ENCODE measurements at regions not wholly inside any gene's neighbourhood (a gene's known extent, or its start where the extent isn't known, plus 50 kb on each side); places are given as distances from the start of the nearest gene placed in this dataset.
"Not testable (repeated sequence)": the region's sequence is repeated elsewhere in the genome, so short reads cannot be mapped to it uniquely, and the experiment has no call there.

DNA sequence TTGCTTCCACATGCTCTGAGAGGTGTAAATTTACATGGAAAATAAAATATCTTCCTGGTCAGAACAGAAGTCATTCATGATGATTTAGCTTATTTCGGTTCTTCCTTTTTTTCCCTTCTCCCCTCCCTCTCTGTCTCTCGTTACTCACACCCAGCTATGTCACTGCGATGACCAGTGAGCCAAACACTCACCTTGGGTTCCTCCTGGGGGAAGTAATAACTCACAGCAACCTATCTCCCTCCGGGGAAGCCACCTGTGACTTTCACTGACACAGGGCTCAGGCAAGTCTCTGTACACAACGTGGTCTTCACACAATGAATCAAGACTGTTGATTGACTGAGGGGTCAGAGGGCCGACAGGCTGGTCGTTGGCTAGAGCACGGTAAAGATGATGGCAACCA lies 135.3 kb upstream of the VANGL1 start:
- Histone ChIP-seq H3K23ac (ENCODE audit: low read length in 2 of 2) (no peak overlapping the region), H2AFZ (ENCODE audit: low read depth, low read length) (no peak overlapping the region), H3K14ac (ENCODE audit: low read length in 2 of 2) (no peak overlapping the region), H2BK5ac (ENCODE audit: low read depth, low read length, poor library complexity, severe bottlenecking) (no peak overlapping the region), H3K9me3 (ENCODE audit: control insufficient read depth, low read length) (no peaks in the 10 kb centered on the region), H3K36me3 (ENCODE audit: control insufficient read depth in 1 of 2, insufficient read depth in 2 of 2, low read depth in 1 of 2, low read length in 2 of 2) (no peaks in the 10 kb centered on the region), H3K4me3 (ENCODE audit: insufficient read depth in 1 of 2, low read depth in 1 of 2, low read length in 2 of 2) (no peak overlapping the region), H3K9ac (ENCODE audit: low read length) (no peak overlapping the region), H3K4ac (ENCODE audit: low read depth in 1 of 2, low read length in 2 of 2) (no peak overlapping the region), H3K79me1 (replicated peaks; ENCODE audit: low read length, poor library complexity, severe bottlenecking) (no peaks in the 10 kb centered on the region), H3K18ac (ENCODE audit: low read depth in 1 of 2, low read length in 2 of 2) (no peak overlapping the region), H2AK5ac (ENCODE audit: low read length, severe bottlenecking) (peak overlapping the region; percentile 35), H4K91ac (ENCODE audit: low read length) (no peak overlapping the region), H3K4me1 (ENCODE audit: control insufficient read depth, insufficient read depth, low read depth, low read length) (peaks cover 5% of the 10 kb centered on the region), H2BK15ac (ENCODE audit: low read depth, poor library complexity, severe bottlenecking) (no peak overlapping the region), H3K27me3 (ENCODE audit: control insufficient read depth in 1 of 2, insufficient read depth in 1 of 2, low read length in 2 of 2) (no peaks in the 10 kb centered on the region), H2BK12ac (ENCODE audit: low read length in 2 of 2) (no peak overlapping the region), H2BK120ac (ENCODE audit: low read depth, low read length) (no peak overlapping the region), H3K27ac (ENCODE audit: low read length, poor library complexity, severe bottlenecking) (no peak overlapping the region), H3K4me2 (ENCODE audit: low read length, poor library complexity, severe bottlenecking) (no peak overlapping the region), H4K8ac (ENCODE audit: low read length) (no peak overlapping the region)
- WGBS = 58% methylated on average over 8 of the region's 8 CpGs
- no peak for DNase-seq

- Histone ChIP-seq H2BK15ac (ENCODE audit: low read depth, poor library complexity, severe bottlenecking) (no peak overlapping the region), H2BK5ac (ENCODE audit: low read depth, low read length, poor library complexity, severe bottlenecking) (no peak overlapping the region), H3K9ac (ENCODE audit: low read length) (no peak overlapping the region), H3K4me1 (ENCODE audit: control insufficient read depth, insufficient read depth, low read depth, low read length) (peaks cover 5% of the 10 kb centered on the region), H4K91ac (ENCODE audit: low read length) (no peak overlapping the region), H3K4me2 (ENCODE audit: low read length, poor library complexity, severe bottlenecking) (no peak overlapping the region), H3K4me3 (ENCODE audit: insufficient read depth in 1 of 2, low read depth in 1 of 2, low read length in 2 of 2) (no peak overlapping the region), H2BK120ac (ENCODE audit: low read depth, low read length) (no peak overlapping the region), H3K9me3 (ENCODE audit: control insufficient read depth, low read length) (no peaks in the 10 kb centered on the region), H3K18ac (ENCODE audit: low read depth in 1 of 2, low read length in 2 of 2) (no peak overlapping the region), H2BK12ac (ENCODE audit: low read length in 2 of 2) (no peak overlapping the region), H4K8ac (ENCODE audit: low read length) (no peak overlapping the region), H3K27ac (ENCODE audit: low read length, poor library complexity, severe bottlenecking) (no peak overlapping the region), H3K27me3 (ENCODE audit: control insufficient read depth in 1 of 2, insufficient read depth in 1 of 2, low read length in 2 of 2) (no peaks in the 10 kb centered on the region), H3K14ac (ENCODE audit: low read length in 2 of 2) (no peak overlapping the region), H2AFZ (ENCODE audit: low read depth, low read length) (no peak overlapping the region), H3K23ac (ENCODE audit: low read length in 2 of 2) (no peak overlapping the region), H3K36me3 (ENCODE audit: control insufficient read depth in 1 of 2, insufficient read depth in 2 of 2, low read depth in 1 of 2, low read length in 2 of 2) (no peaks in the 10 kb centered on the region), H3K4ac (ENCODE audit: low read depth in 1 of 2, low read length in 2 of 2) (no peak overlapping the region), H2AK5ac (ENCODE audit: low read length, severe bottlenecking) (no peak overlapping the region), H3K79me1 (replicated peaks; ENCODE audit: low read length, poor library complexity, severe bottlenecking) (no peaks in the 10 kb centered on the region)
- no peak for DNase-seq
Observed at GRCh38 chr1:115505148-115505571, 136.6 kb upstream of the VANGL1 start.

DNA sequence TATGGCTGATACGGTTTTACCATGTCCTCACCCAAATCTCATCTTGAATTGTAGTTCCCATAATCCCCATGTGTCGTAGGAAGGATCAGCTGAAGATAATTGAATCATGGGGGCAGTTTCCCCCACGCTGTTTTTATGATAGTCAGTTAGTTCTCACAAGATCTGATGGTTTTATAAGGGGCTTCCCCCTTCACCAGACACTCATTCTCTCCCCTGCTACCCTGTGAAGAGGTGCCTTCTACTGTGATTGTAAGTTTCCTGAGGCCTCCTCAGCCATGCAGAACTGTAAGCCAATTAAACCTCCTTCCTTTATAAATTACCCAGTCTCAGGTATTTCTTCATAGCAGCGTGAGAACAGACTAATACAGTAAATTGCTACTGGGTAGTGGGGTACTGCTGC lies 139.6 kb upstream of the VANGL1 start:
- not testable (repeated sequence) for H3K27me3 ChIP-seq (ENCODE audit: control insufficient read depth in 1 of 2, insufficient read depth in 1 of 2, low read length in 2 of 2); H4K8ac ChIP-seq (ENCODE audit: low read length); H2AK5ac ChIP-seq (ENCODE audit: low read length, severe bottlenecking); H3K4me3 ChIP-seq (ENCODE audit: insufficient read depth in 1 of 2, low read depth in 1 of 2, low read length in 2 of 2); H3K9ac ChIP-seq (ENCODE audit: low read length); H3K27ac ChIP-seq (ENCODE audit: low read length, poor library complexity, severe bottlenecking); H2BK15ac ChIP-seq (ENCODE audit: low read depth, poor library complexity, severe bottlenecking); H2BK5ac ChIP-seq (ENCODE audit: low read depth, low read length, poor library complexity, severe bottlenecking); H3K23ac ChIP-seq (ENCODE audit: low read length in 2 of 2); H2AFZ ChIP-seq (ENCODE audit: low read depth, low read length); H3K14ac ChIP-seq (ENCODE audit: low read length in 2 of 2); H4K91ac ChIP-seq (ENCODE audit: low read length); H3K79me1 ChIP-seq (replicated peaks; ENCODE audit: low read length, poor library complexity, severe bottlenecking); H3K36me3 ChIP-seq (ENCODE audit: control insufficient read depth in 1 of 2, insufficient read depth in 2 of 2, low read depth in 1 of 2, low read length in 2 of 2); H3K4me2 ChIP-seq (ENCODE audit: low read length, poor library complexity, severe bottlenecking); H3K4ac ChIP-seq (ENCODE audit: low read depth in 1 of 2, low read length in 2 of 2); H2BK120ac ChIP-seq (ENCODE audit: low read depth, low read length); H3K9me3 ChIP-seq (ENCODE audit: control insufficient read depth, low read length); H2BK12ac ChIP-seq (ENCODE audit: low read length in 2 of 2); DNase-seq; H3K18ac ChIP-seq (ENCODE audit: low read depth in 1 of 2, low read length in 2 of 2)
- 100% methylated on average over 1 of the region's 4 CpGs for WGBS
- peaks cover 15% of the 10 kb centered on the region for H3K4me1 ChIP-seq (ENCODE audit: control insufficient read depth, insufficient read depth, low read depth, low read length)

- H3K18ac ChIP-seq (ENCODE audit: low read depth in 1 of 2, low read length in 2 of 2) = no peak overlapping the region
- H2AK5ac ChIP-seq (ENCODE audit: low read length, severe bottlenecking) = peak overlapping the region; percentile 29
- H3K9ac ChIP-seq (ENCODE audit: low read length) = no peak overlapping the region
- no peak overlapping the region for H2BK15ac ChIP-seq (ENCODE audit: low read depth, poor library complexity, severe bottlenecking)
- WGBS = 95% methylated on average over 1 of the region's 1 CpG
- no peak overlapping the region for H3K4ac ChIP-seq (ENCODE audit: low read depth in 1 of 2, low read length in 2 of 2)
- H3K27me3 ChIP-seq (ENCODE audit: control insufficient read depth in 1 of 2, insufficient read depth in 1 of 2, low read length in 2 of 2) = no peaks in the 10 kb centered on the region
- H3K4me1 ChIP-seq (ENCODE audit: control insufficient read depth, insufficient read depth, low read depth, low read length) = peaks cover 17% of the 10 kb centered on the region
- H2BK120ac ChIP-seq (ENCODE audit: low read depth, low read length) = no peak overlapping the region
- H3K27ac ChIP-seq (ENCODE audit: low read length, poor library complexity, severe bottlenecking) = no peak overlapping the region
- H3K79me1 ChIP-seq (replicated peaks; ENCODE audit: low read length, poor library complexity, severe bottlenecking) = no peaks in the 10 kb centered on the region
- no peak overlapping the region for H3K4me2 ChIP-seq (ENCODE audit: low read length, poor library complexity, severe bottlenecking)
- H2BK5ac ChIP-seq (ENCODE audit: low read depth, low read length, poor library complexity, severe bottlenecking) = no peak overlapping the region
- H3K36me3 ChIP-seq (ENCODE audit: control insufficient read depth in 1 of 2, insufficient read depth in 2 of 2, low read depth in 1 of 2, low read length in 2 of 2) = no peaks in the 10 kb centered on the region
- DNase-seq = no peak
- H4K8ac ChIP-seq (ENCODE audit: low read length) = no peak overlapping the region
- H2AFZ ChIP-seq (ENCODE audit: low read depth, low read length) = no peak overlapping the region
- H3K14ac ChIP-seq (ENCODE audit: low read length in 2 of 2) = no peak overlapping the region
- no peak overlapping the region for H3K4me3 ChIP-seq (ENCODE audit: insufficient read depth in 1 of 2, low read depth in 1 of 2, low read length in 2 of 2)
- no peak overlapping the region for H4K91ac ChIP-seq (ENCODE audit: low read length)
- H3K9me3 ChIP-seq (ENCODE audit: control insufficient read depth, low read length) = no peaks in the 10 kb centered on the region
- no peak overlapping the region for H3K23ac ChIP-seq (ENCODE audit: low read length in 2 of 2)
- H2BK12ac ChIP-seq (ENCODE audit: low read length in 2 of 2) = no peak overlapping the region
Observed at GRCh38 chr1:115501476-115501875, 140.3 kb upstream of the VANGL1 start.

Measured in mesenchymal stem cell (in vitro differentiated cells and primary cell).